SU-DHL-6 (cell line): ENCODE measurements at regions not wholly inside any gene's neighbourhood (a gene's known extent, or its start where the extent isn't known, plus 50 kb on each side); places are given as distances from the start of the nearest gene placed in this dataset.

Experiments used
- CTCF ChIP-seq: fragments of 200-600 bp; sonication (generic); IDR thresholded peaks from one replicate; pipeline ENCODE4 v1.5.1; 2017; ENCODE audit warnings: antibody characterized with exemption, mild to moderate bottlenecking, low read length, moderate library complexity; ENCODE audit not compliant: insufficient read depth, poor library complexity, severe bottlenecking
- EZH2phosphoT487 ChIP-seq: fragments of 200-600 bp; sonication (generic), shearing (Covaris generic); conservative IDR thresholded peaks from 2 replicates; pipeline ENCODE4 v1.6.1; 2018; ENCODE audit warnings: mild to moderate bottlenecking, antibody characterized with exemption, low read length, moderate library complexity, mixed read lengths

GRCh38 chr6:121855521-121855920, 420.1 kb downstream of the GJA1 start:
- TF ChIP-seq CTCF, result no peak
- TF ChIP-seq EZH2phosphoT487, result no peak
